H1 (cell line): ENCODE measurements at regions not wholly inside any gene's neighbourhood (a gene's known extent, or its start where the extent isn't known, plus 50 kb on each side); places are given as distances from the start of the nearest gene placed in this dataset.

Experiments
- CTCF ChIA-PET: fragments of 300-600 bp; sonication (Branson Sonifier 250); formaldehyde crosslinking; loops from one replicate; lab custom pipeline; 2021; ENCODE audit not compliant: partially characterized antibody; lab: Charles Lee
- POLR2A ChIA-PET: fragments of 300-600 bp; sonication (Branson Sonifier 250); formaldehyde crosslinking; loops from one replicate; lab custom pipeline; 2021; ENCODE audit warnings: inconsistent platforms; ENCODE audit not compliant: partially characterized antibody; lab: Charles Lee
- DNase-seq, 2 experiments: peaks; one replicate each; pipeline versions ENCODE4 v3.0.0 to v3.0.0-alpha.2; 2010 to 2022; ENCODE audit warnings: low spot score in 2 of 2, low read depth in 1 of 2, mixed read lengths in 1 of 2
- FAIRE-seq: peaks from 2 replicates; lab custom pipeline; 2011; peaks lifted over from hg19 to GRCh38; lab: Jason Lieb, UNC
- H2AFZ ChIP-seq: 2 replicates; pipeline ENCODE4 v1.8.1; 2012; ENCODE audit warnings: low read length, inconsistent platforms
- H2AK5ac ChIP-seq: 2 replicates; pipeline ENCODE4 v1.6.1; 2013; ENCODE audit warnings: low read depth, low read length
- H2BK120ac ChIP-seq: replicated peaks from 2 replicates; pipeline ENCODE3; 2013; ENCODE audit warnings: low read depth, low read length, inconsistent platforms
- H2BK12ac ChIP-seq: 2 replicates; pipeline ENCODE4 v1.6.1; 2013; ENCODE audit warnings: low read depth, low read length
- H2BK15ac ChIP-seq: 2 replicates; pipeline ENCODE4 v1.6.1; 2013; ENCODE audit warnings: low read length
- H2BK20ac ChIP-seq: 2 replicates; pipeline ENCODE4 v1.6.1; 2013; ENCODE audit warnings: low read length
- H2BK5ac ChIP-seq: 2 replicates; pipeline ENCODE4 v1.6.1; 2013; ENCODE audit warnings: low read depth, low read length
- H3K14ac ChIP-seq: 2 replicates; pipeline ENCODE4 v1.6.1; 2013; ENCODE audit warnings: inconsistent platforms; ENCODE audit not compliant: insufficient read length
- H3K18ac ChIP-seq: 2 replicates; pipeline ENCODE4 v1.6.1; 2013; ENCODE audit warnings: low read length; ENCODE audit errors: extremely low read depth
- H3K23ac ChIP-seq: 2 replicates; pipeline ENCODE4 v1.6.1; 2013; ENCODE audit warnings: inconsistent platforms; ENCODE audit not compliant: insufficient read length
- H3K23me2 ChIP-seq: 2 replicates; pipeline ENCODE4 v1.6.1; 2013; ENCODE audit warnings: low read depth, low read length
- H3K27ac ChIP-seq: 2 replicates; pipeline ENCODE4 v1.6.1; 2011; ENCODE audit warnings: low read depth, low read length, inconsistent platforms
- H3K27me3 ChIP-seq, 4 experiments: replicated peaks in 1 of 4; 1 replicate in 1 of 4; 2 replicates in 3 of 4; pipeline versions ENCODE4 v1.6.1 to v1.8.1; 2011 to 2013; ENCODE audit warnings: low read length in 3 of 4, mild to moderate bottlenecking in 3 of 4, inconsistent platforms in 2 of 4, mixed read lengths in 2 of 4, moderate library complexity in 1 of 4; ENCODE audit not compliant: control insufficient read depth in 3 of 4, insufficient read depth in 3 of 4; ENCODE audit errors: extremely low read depth in 1 of 4
- H3K36me3 ChIP-seq, 4 experiments: 2 replicates each; pipeline versions ENCODE4 v1.6.1 to v1.8.1; 2011 to 2013; ENCODE audit warnings: mild to moderate bottlenecking in 4 of 4, low read length in 3 of 4, moderate library complexity in 2 of 4, control low read depth in 1 of 4, inconsistent platforms in 1 of 4; ENCODE audit not compliant: insufficient read depth in 4 of 4, control insufficient read depth in 2 of 4
- H3K4ac ChIP-seq: replicated peaks from 2 replicates; pipeline ENCODE3; 2013; ENCODE audit warnings: low read length, low read depth, mixed read lengths, inconsistent platforms; ENCODE audit not compliant: insufficient read length
- H3K4me1 ChIP-seq, 4 experiments: replicated peaks in 1 of 4; 1 replicate in 1 of 4; 2 replicates in 3 of 4; pipeline versions ENCODE4 v1.6.1 to v1.8.1; 2011 to 2013; ENCODE audit warnings: low read length in 3 of 4, inconsistent platforms in 2 of 4, mixed read lengths in 1 of 4; ENCODE audit not compliant: insufficient read depth in 4 of 4, control insufficient read depth in 3 of 4
- H3K4me2 ChIP-seq, 2 experiments: 2 replicates each; pipeline versions ENCODE4 v1.6.1 to v1.8.1; 2011 to 2013; ENCODE audit warnings: low read depth in 2 of 2, low read length in 2 of 2, control low read depth in 1 of 2, inconsistent platforms in 1 of 2, mild to moderate bottlenecking in 1 of 2; ENCODE audit not compliant: insufficient read depth in 1 of 2
- H3K4me3 ChIP-seq, 4 experiments: fragments of 200-600, 300-600 bp in 1 of 4; sonication (generic), shearing (Covaris generic), sonication (Bioruptor Twin) in 1 of 4; 2 replicates each; pipeline versions ENCODE4 v1.5.1 to v1.8.1; 2011 to 2016; ENCODE audit warnings: low read length in 4 of 4, low read depth in 3 of 4, control low read depth in 2 of 4, inconsistent platforms in 2 of 4, mild to moderate bottlenecking in 2 of 4, mixed read lengths in 1 of 4, moderate library complexity in 1 of 4; ENCODE audit not compliant: insufficient read depth in 2 of 4; ENCODE audit errors: extremely low read depth in 1 of 4
- H3K56ac ChIP-seq: replicated peaks from 2 replicates; pipeline ENCODE3; 2013; ENCODE audit warnings: low read depth, mild to moderate bottlenecking, mixed read lengths, low read length, inconsistent platforms; ENCODE audit not compliant: insufficient read length
- H3K79me1 ChIP-seq: 2 replicates; pipeline ENCODE4 v1.6.1; 2013; ENCODE audit warnings: low read depth, low read length, control low read depth
- H3K79me2 ChIP-seq, 2 experiments: 2 replicates each; pipeline versions ENCODE4 v1.6.1 to v1.8.1; 2012 to 2013; ENCODE audit warnings: low read length in 2 of 2, mild to moderate bottlenecking in 2 of 2, inconsistent platforms in 1 of 2; ENCODE audit not compliant: insufficient read depth in 2 of 2, control insufficient read depth in 1 of 2
- H3K9ac ChIP-seq, 4 experiments: replicated peaks in 1 of 4; 1 replicate in 1 of 4; 2 replicates in 3 of 4; pipeline versions ENCODE4 v1.6.1 to v1.8.1; 2011 to 2013; ENCODE audit warnings: low read depth in 3 of 4, low read length in 3 of 4, control low read depth in 2 of 4, mild to moderate bottlenecking in 2 of 4, moderate library complexity in 2 of 4, inconsistent platforms in 1 of 4; ENCODE audit errors: extremely low read depth in 1 of 4
- H3K9me3 ChIP-seq, 2 experiments: 2 replicates each; pipeline versions ENCODE4 v1.6.1 to v1.8.1; 2012 to 2013; ENCODE audit warnings: mild to moderate bottlenecking in 2 of 2, moderate library complexity in 2 of 2, control low read depth in 1 of 2, inconsistent platforms in 1 of 2, low read depth in 1 of 2, low read length in 1 of 2, mixed read lengths in 1 of 2; ENCODE audit not compliant: insufficient read depth in 2 of 2
- H4K20me1 ChIP-seq, 2 experiments: replicated peaks in 1 of 2; 2 replicates each; pipeline versions ENCODE3 to v1.8.1; 2011 to 2013; ENCODE audit warnings: inconsistent platforms in 2 of 2, low read length in 2 of 2, mild to moderate bottlenecking in 1 of 2; ENCODE audit not compliant: insufficient read depth in 2 of 2, control insufficient read depth in 1 of 2
- H4K5ac ChIP-seq: 2 replicates; pipeline ENCODE4 v1.6.1; 2013; ENCODE audit warnings: low read length, low read depth, mixed read lengths, inconsistent platforms; ENCODE audit not compliant: insufficient read length
- H4K8ac ChIP-seq: 2 replicates; pipeline ENCODE4 v1.8.0; 2013; ENCODE audit warnings: mild to moderate bottlenecking, moderate library complexity, low read length, inconsistent platforms; ENCODE audit not compliant: insufficient read depth; ENCODE audit errors: extremely low read depth
- H4K91ac ChIP-seq: replicated peaks from 2 replicates; pipeline ENCODE3; 2013; ENCODE audit warnings: low read length, mixed read lengths, inconsistent platforms; ENCODE audit not compliant: insufficient read length
- ASH2L ChIP-seq: fragments of 200-600, 300-600 bp; sonication (generic); IDR thresholded peaks from one replicate; pipeline ENCODE4 v1.7.1; 2017; ENCODE audit warnings: low read length
- CBX8 ChIP-seq: fragments of 300-800, 300-1000 bp; sonication (generic); IDR thresholded peaks from 2 replicates; pipeline ENCODE4 v1.7.1; 2016; ENCODE audit warnings: low read depth, low read length, borderline replicate concordance
- CHD2 ChIP-seq: IDR thresholded peaks from 2 replicates; pipeline ENCODE4 v1.6.1; 2012; ENCODE audit warnings: low read length, improper control_type of control experiment
- HDAC6 ChIP-seq: IDR thresholded peaks from one replicate; pipeline ENCODE4 v1.7.1; 2012; ENCODE audit warnings: low read depth, mild to moderate bottlenecking, inconsistent platforms, low read length, moderate library complexity
- NANOG ChIP-seq: IDR thresholded peaks from 2 replicates; pipeline ENCODE4 v1.6.1; 2011; ENCODE audit warnings: low read length, low read depth, mild to moderate bottlenecking, inconsistent platforms; ENCODE audit not compliant: insufficient read depth, poor library complexity, severe bottlenecking
- POU5F1 ChIP-seq: IDR thresholded peaks from 2 replicates; pipeline ENCODE4 v1.6.1; 2011; ENCODE audit warnings: low read depth, mild to moderate bottlenecking, low read length, moderate library complexity
- RNF2 ChIP-seq: fragments of 200-900, 300-1000 bp; sonication (generic); IDR thresholded peaks from 2 replicates; pipeline ENCODE4 v1.7.1; 2016; ENCODE audit warnings: borderline replicate concordance, low read depth, mild to moderate bottlenecking, antibody characterized with exemption, low read length; ENCODE audit not compliant: poor library complexity, severe bottlenecking; ENCODE audit errors: missing control alignments
- SIN3A ChIP-seq, 2 experiments: IDR thresholded peaks in 1 of 2; conservative IDR thresholded peaks in 1 of 2; 2 replicates each; pipeline ENCODE4 v1.6.1; 2011 to 2012; ENCODE audit warnings: low read length in 2 of 2, improper control_type of control experiment in 1 of 2, low read depth in 1 of 2, mild to moderate bottlenecking in 1 of 2
- SIRT6 ChIP-seq: IDR thresholded peaks from one replicate; pipeline ENCODE4 v1.7.1; 2012; ENCODE audit warnings: low read length, inconsistent platforms
- SP2 ChIP-seq: IDR thresholded peaks from 2 replicates; pipeline ENCODE4 v1.6.1; 2012; ENCODE audit warnings: mild to moderate bottlenecking, low read length, inconsistent platforms
- WGBS, 2 experiments: shearing (Covaris generic) in 1 of 2; methylation state at CpG; one replicate each; pipeline versions ENCODE4 v1.1.6 to v1.1.7; 2013 to 2015; ENCODE audit warnings: low lambda C conversion rate in 2 of 2, mixed read lengths in 2 of 2, inconsistent platforms in 1 of 2, low coverage in 1 of 2, missing lambda C conversion rate in 1 of 2; ENCODE audit not compliant: insufficient replicate concordance in 2 of 2, insufficient coverage in 1 of 2, insufficient read length in 1 of 2; ENCODE audit errors: extremely low coverage in 1 of 2, missing lambda C conversion rate in 1 of 2; 5-methylcytosine and 5-hydroxymethylcytosine counted together
- TF ChIP-seq, protein P1 (sequence below): IDR thresholded peaks from 2 replicates; pipeline ENCODE4 v1.6.1; 2012; ENCODE audit warnings: low read length, inconsistent platforms

DNA sequence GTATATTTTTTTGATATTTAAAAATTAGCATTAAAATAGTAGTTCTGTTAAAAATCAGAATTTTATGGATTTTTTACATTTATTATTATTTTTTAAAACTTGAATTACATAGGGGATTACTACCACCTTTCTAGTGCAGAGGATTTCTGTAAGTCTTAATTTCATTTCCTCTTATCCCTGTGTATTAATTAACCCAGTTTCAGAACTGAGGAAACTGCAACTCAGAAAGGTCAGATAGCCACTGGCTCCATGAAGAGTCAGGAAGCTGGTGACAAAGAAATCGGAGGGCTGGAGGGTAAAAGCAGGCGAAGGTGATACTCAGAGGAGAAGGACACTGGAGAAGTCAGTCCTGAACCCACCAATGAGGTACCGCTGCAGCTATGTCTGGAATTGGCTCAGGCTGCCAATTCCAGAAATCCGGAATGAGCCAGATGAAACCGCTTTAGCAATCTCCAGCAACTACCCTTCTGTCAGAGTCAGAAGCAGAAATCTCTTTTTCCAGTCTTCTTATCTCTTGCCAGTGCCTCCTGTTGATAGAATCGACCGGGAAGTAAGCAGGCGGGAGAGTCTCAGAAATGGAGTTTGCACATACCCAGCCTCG, 308.5 kb downstream of the SV2B start:
- no peak for DNase-seq
- H2AFZ ChIP-seq = 0 out of 2 replicates have a peak overlapping the region, but pooled peaks have one; percentile 34

More for the DNA sequence above, 308.5 kb downstream of the SV2B start:
- no peak overlapping the region for H3K14ac ChIP-seq
- no peak overlapping the region for H4K91ac ChIP-seq
- H3K18ac ChIP-seq = no peak overlapping the region
- H3K9ac ChIP-seq = no peak overlapping the region
- no peaks in the 10 kb centered on the region for H3K79me2 ChIP-seq
- no peak overlapping the region for H3K56ac ChIP-seq
- no peak overlapping the region for H2BK20ac ChIP-seq
- H2BK120ac ChIP-seq = no peak overlapping the region
- POLR2A ChIA-PET = no interaction called here
- H4K5ac ChIP-seq = no peak overlapping the region
- H4K8ac ChIP-seq = no peak overlapping the region
- no peak overlapping the region for H3K4me3 ChIP-seq
- no peak overlapping the region for H2BK12ac ChIP-seq
- H3K4me2 ChIP-seq = no peak overlapping the region
- WGBS, 2 experiments = 86% methylated on average over 9 of the region's 9 CpGs; no CpG with 5 or more reads in 1 of the 2 experiments
- H3K4me1 ChIP-seq = no peaks in the 10 kb centered on the region
- no peaks in the 10 kb centered on the region for H3K23me2 ChIP-seq
- no peak for TF ChIP-seq RNF2
- no peak for TF ChIP-seq SP2
- TF ChIP-seq, protein P1, sequence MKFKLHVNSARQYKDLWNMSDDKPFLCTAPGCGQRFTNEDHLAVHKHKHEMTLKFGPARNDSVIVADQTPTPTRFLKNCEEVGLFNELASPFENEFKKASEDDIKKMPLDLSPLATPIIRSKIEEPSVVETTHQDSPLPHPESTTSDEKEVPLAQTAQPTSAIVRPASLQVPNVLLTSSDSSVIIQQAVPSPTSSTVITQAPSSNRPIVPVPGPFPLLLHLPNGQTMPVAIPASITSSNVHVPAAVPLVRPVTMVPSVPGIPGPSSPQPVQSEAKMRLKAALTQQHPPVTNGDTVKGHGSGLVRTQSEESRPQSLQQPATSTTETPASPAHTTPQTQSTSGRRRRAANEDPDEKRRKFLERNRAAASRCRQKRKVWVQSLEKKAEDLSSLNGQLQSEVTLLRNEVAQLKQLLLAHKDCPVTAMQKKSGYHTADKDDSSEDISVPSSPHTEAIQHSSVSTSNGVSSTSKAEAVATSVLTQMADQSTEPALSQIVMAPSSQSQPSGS = no peak
- no peak for TF ChIP-seq POU5F1
- no peak for TF ChIP-seq CBX8
- TF ChIP-seq SIRT6 = no peak
- TF ChIP-seq SIN3A (conservative IDR thresholded peaks at IDR 0.05 in 1 of 2, IDR thresholded peaks at IDR 0.05 in 1 of 2; ENCODE audit: low read depth in 1 of 2, low read length in 2 of 2) = no peak
- TF ChIP-seq NANOG = no peak
- TF ChIP-seq CHD2 = no peak
- no peak for TF ChIP-seq ASH2L
- no peak for TF ChIP-seq HDAC6
- TF ChIP-seq, all 59 proteins: peak for 0
- no peak overlapping the region for H2AK5ac ChIP-seq
- H3K9me3 ChIP-seq = no peaks in the 10 kb centered on the region
- no peak overlapping the region for H3K23ac ChIP-seq
- H3K4ac ChIP-seq = no peak overlapping the region
- H3K27ac ChIP-seq = no peak overlapping the region
- FAIRE-seq = no peak
- CTCF ChIA-PET = interaction anchor here (0.6 to 1.0 kb wide), 3 partner anchors 10 to 87 kb away, joined by 3 read pairs; no protein-coding TSS in a partner anchor
- no peak overlapping the region for H2BK5ac ChIP-seq
- H3K79me1 ChIP-seq = no peaks in the 10 kb centered on the region
- H3K27me3 ChIP-seq = no peaks in the 10 kb centered on the region
- no peak overlapping the region for H2BK15ac ChIP-seq
- H4K20me1 ChIP-seq = no peaks in the 10 kb centered on the region
- no peaks in the 10 kb centered on the region for H3K36me3 ChIP-seq
